Sigmoid colon (tissue), 6 donors: ENCODE measurements at regions not wholly inside any gene's neighbourhood (a gene's known extent, or its start where the extent isn't known, plus 50 kb on each side); places are given as distances from the start of the nearest gene placed in this dataset.

ENCODE experiments used
- DNase-seq: peaks from one replicate; pipeline ENCODE4 v3.0.0-alpha.2; 2019
- H3K27ac ChIP-seq, 4 donors: fragments of 200-600 bp; sonication (generic); one replicate each; pipeline ENCODE4 v1.5.1; 2016 to 2019; ENCODE audit warnings: mild to moderate bottlenecking in 1 of 4
- H3K27me3 ChIP-seq, 3 donors: fragments of 200-600 bp; sonication (generic); one replicate each; pipeline ENCODE4 v1.5.1; 2019; ENCODE audit warnings: mild to moderate bottlenecking in 1 of 3
- H3K36me3 ChIP-seq, 4 donors: fragments of 200-600 bp; sonication (generic); one replicate each; pipeline ENCODE4 v1.5.1; 2016 to 2019
- H3K4me1 ChIP-seq, 4 donors: fragments of 200-600 bp; sonication (generic); one replicate each; pipeline ENCODE4 v1.5.1; 2017 to 2019
- H3K4me3 ChIP-seq, 4 donors: fragments of 200-600 bp; sonication (generic); one replicate each; pipeline ENCODE4 v1.5.1; 2017 to 2019; ENCODE audit warnings: mild to moderate bottlenecking in 2 of 4, moderate library complexity in 1 of 4
- H3K9me3 ChIP-seq, 4 donors: fragments of 200-600 bp in 3 of 4; sonication (generic) in 3 of 4; one replicate each; pipeline versions ENCODE4 v1.5.1 to v1.6.1; 2013 to 2019
- EP300 ChIP-seq, 4 donors: sonication (generic); formaldehyde crosslinking; IDR thresholded peaks; one replicate each; pipeline ENCODE4 v1.6.1; 2017; ENCODE audit warnings: antibody characterized with exemption in 4 of 4
- POLR2A ChIP-seq, 2 donors: fragments of 450-650 bp; IDR thresholded peaks; one replicate each; pipeline ENCODE4 v1.6.1; 2016; ENCODE audit warnings: antibody characterized with exemption in 2 of 2, mild to moderate bottlenecking in 2 of 2, moderate library complexity in 2 of 2
- POLR2AphosphoS5 ChIP-seq, 4 donors: sonication (generic); formaldehyde crosslinking; IDR thresholded peaks; one replicate each; pipeline ENCODE4 v1.6.1; 2017; ENCODE audit warnings: antibody characterized with exemption in 4 of 4
- WGBS, 2 donors: extraction: QIAGEN DNeasy Blood & Tissue Kit; methylation state at CpG; one replicate each; pipeline ENCODE4 v1.1.7; 2013; 5-methylcytosine and 5-hydroxymethylcytosine counted together
- intact Hi-C: fragments of 100-400 bp; cut with DNase I; formaldehyde crosslinking; loops from one replicate; pipeline ENCODE4 v1.15.1; 2023
- TF ChIP-seq, protein P1 (sequence below), 4 experiments: fragments of 450-650 bp in 3 of 4; fragments of 200-600 bp in 1 of 4; IDR thresholded peaks; one replicate each; pipeline ENCODE4 v1.5.1; 2016 to 2019; ENCODE audit warnings: antibody characterized with exemption in 4 of 4, mild to moderate bottlenecking in 3 of 4, moderate library complexity in 2 of 4
- donor health status: healthy with polysubstance abuse.
- donor health status: healthy.

DNA sequence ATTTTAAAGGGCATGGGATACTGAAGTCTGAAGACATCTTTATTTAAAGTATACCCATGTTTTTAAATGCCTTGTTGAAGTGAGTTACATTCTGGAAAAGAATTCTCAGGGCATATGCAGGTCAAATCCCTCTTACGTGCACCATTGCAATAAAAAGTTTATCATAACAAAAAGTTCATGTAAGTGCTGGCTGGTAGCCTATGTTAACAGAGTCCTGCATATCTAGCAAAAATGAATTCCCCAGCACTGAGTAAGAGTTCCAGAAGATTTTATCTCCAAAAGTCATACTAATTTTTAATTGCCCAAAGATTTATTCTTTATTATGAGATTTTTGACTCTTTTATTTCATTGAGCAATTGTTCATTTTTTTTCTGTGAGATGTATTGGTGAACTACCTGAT lies 104.7 kb upstream of the ROBO1 start:
- TF ChIP-seq EP300 (IDR thresholded peaks at IDR 0.05) (no peak), POLR2A (IDR thresholded peaks at IDR 0.05) (no peak), POLR2AphosphoS5 (IDR thresholded peaks at IDR 0.05) (no peak)
- TF ChIP-seq, protein P1, sequence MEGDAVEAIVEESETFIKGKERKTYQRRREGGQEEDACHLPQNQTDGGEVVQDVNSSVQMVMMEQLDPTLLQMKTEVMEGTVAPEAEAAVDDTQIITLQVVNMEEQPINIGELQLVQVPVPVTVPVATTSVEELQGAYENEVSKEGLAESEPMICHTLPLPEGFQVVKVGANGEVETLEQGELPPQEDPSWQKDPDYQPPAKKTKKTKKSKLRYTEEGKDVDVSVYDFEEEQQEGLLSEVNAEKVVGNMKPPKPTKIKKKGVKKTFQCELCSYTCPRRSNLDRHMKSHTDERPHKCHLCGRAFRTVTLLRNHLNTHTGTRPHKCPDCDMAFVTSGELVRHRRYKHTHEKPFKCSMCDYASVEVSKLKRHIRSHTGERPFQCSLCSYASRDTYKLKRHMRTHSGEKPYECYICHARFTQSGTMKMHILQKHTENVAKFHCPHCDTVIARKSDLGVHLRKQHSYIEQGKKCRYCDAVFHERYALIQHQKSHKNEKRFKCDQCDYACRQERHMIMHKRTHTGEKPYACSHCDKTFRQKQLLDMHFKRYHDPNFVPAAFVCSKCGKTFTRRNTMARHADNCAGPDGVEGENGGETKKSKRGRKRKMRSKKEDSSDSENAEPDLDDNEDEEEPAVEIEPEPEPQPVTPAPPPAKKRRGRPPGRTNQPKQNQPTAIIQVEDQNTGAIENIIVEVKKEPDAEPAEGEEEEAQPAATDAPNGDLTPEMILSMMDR (IDR thresholded peaks at IDR 0.05), result no peak
- intact Hi-C loops, result no loop called here
- WGBS, 2 donors, result 14 to 39% methylated on average over 1 of the region's 1 CpG
- Histone ChIP-seq H3K27me3 (no peaks in the 10 kb centered on the region), H3K4me3 (no peak overlapping the region), H3K4me1 (peaks cover 0 to 15% (median 6%) of the 10 kb centered on the region in 4 donors), H3K9me3 (no peaks in the 10 kb centered on the region), H3K36me3 (no peaks in the 10 kb centered on the region), H3K27ac (no peak overlapping the region)
- no peak for DNase-seq

DNA sequence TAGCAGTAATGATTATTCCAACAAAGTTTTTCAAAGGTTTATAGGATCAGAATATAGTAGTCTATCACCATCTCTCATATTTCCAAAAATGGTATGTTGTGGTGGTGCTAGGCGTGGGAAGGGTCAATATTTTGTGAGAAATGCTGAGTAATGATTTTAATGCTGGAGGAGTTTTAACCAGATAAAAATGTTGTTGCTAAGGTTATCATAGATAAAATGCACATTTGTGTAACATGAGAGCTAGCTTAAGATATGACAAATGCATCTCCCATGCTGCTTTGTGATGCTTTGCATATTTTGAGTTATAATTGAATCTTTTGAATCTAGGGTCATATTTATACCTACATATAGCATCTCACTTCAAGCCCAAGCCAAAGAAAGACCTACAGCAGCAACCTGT lies 103.9 kb upstream of the ROBO1 start:
- TF ChIP-seq POLR2A (IDR thresholded peaks at IDR 0.05) (no peak), EP300 (IDR thresholded peaks at IDR 0.05) (no peak), POLR2AphosphoS5 (IDR thresholded peaks at IDR 0.05) (no peak)
- TF ChIP-seq, protein P1 (IDR thresholded peaks at IDR 0.05), result no peak
- Histone ChIP-seq H3K27me3 (no peaks in the 10 kb centered on the region), H3K4me1 (peaks cover 0 to 15% (median 6%) of the 10 kb centered on the region in 4 donors), H3K36me3 (no peaks in the 10 kb centered on the region), H3K9me3 (no peaks in the 10 kb centered on the region), H3K27ac (no peak overlapping the region), H3K4me3 (no peak overlapping the region)
- no peak for DNase-seq
- WGBS, 2 donors, result 68 to 75% methylated on average over 1 of the region's 1 CpG
- intact Hi-C loops, result no loop called here

DNA sequence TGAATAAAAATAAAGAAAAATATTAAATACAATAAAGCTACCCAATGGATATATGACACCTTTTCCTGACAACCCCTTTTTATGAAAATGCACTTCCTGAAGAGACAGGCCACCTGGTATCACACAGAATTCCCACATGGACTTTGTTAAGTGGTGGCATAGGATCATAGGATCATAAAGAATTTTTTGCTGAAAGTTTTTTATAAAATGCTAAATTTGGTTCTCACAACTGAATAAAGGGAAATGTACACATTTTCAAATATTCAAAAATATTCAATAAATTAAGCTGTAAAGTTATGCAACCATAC lies 102.5 kb upstream of the ROBO1 start:
- no peak for DNase-seq
- no peak overlapping the region for H3K4me3 ChIP-seq
- no peaks in the 10 kb centered on the region for H3K9me3 ChIP-seq
- intact Hi-C loops, result no loop called here
- H3K27me3 ChIP-seq, result no peaks in the 10 kb centered on the region
- H3K36me3 ChIP-seq, result no peaks in the 10 kb centered on the region
- H3K27ac ChIP-seq, result no peak overlapping the region
- H3K4me1 ChIP-seq, result peaks cover 0 to 15% (median 6%) of the 10 kb centered on the region in 4 donors
- TF ChIP-seq POLR2A (IDR thresholded peaks at IDR 0.05) (no peak), EP300 (IDR thresholded peaks at IDR 0.05) (no peak), POLR2AphosphoS5 (IDR thresholded peaks at IDR 0.05) (no peak)
- TF ChIP-seq, protein P1 (IDR thresholded peaks at IDR 0.05), result no peak

DNA sequence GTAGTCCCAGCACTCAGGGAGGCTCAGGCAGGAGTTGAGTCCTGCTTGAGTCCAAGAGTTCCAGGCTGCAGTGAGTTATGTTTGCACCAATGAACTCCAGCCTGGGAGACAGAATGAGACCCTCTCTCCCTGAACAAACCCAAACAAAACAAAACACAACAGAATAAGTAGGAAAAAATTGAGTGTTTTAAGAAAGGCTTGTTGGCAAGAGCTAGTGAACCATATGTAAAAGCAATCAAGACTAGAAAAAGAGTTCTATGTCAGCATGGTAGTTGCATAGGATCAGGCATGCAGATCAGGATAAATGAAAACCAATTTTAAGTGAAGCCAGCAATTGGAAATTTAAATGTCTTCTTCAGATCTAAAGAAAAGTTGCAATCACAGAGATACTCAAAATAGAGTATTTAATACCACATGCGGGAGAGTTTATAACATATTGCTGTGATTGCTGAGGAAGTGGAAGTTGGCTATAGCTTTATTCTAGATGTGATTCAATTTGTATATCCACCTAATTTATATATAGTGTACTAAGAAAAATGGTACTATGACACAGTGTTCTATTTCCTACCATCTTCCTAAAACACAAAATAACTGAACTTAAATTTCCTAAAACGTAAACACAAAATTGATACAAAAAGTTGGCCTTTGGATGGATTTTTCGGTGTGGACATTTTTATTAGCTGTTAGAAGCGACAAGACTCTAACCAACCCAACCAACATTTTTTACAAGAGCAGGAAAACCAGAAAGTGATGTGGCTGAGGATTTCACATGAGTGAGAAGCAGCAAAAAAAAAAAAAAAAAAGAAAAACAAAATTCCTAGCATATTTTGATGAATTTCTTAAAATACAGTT lies 101.9 kb upstream of the ROBO1 start:
- peaks cover 0 to 15% (median 6%) of the 10 kb centered on the region in 4 donors for H3K4me1 ChIP-seq
- no peaks in the 10 kb centered on the region for H3K9me3 ChIP-seq
- TF ChIP-seq, protein P1 (IDR thresholded peaks at IDR 0.05), result no peak
- TF ChIP-seq EP300 (IDR thresholded peaks at IDR 0.05) (no peak), POLR2AphosphoS5 (IDR thresholded peaks at IDR 0.05) (no peak), POLR2A (IDR thresholded peaks at IDR 0.05) (no peak)
- DNase-seq, result no peak
- 83 to 89% methylated on average over 4 of the region's 4 CpGs for WGBS, 2 donors
- H3K36me3 ChIP-seq, result no peaks in the 10 kb centered on the region
- no peaks in the 10 kb centered on the region for H3K27me3 ChIP-seq
- no peak overlapping the region for H3K4me3 ChIP-seq
- H3K27ac ChIP-seq, result no peak overlapping the region
- intact Hi-C loops, result no loop called here

DNA sequence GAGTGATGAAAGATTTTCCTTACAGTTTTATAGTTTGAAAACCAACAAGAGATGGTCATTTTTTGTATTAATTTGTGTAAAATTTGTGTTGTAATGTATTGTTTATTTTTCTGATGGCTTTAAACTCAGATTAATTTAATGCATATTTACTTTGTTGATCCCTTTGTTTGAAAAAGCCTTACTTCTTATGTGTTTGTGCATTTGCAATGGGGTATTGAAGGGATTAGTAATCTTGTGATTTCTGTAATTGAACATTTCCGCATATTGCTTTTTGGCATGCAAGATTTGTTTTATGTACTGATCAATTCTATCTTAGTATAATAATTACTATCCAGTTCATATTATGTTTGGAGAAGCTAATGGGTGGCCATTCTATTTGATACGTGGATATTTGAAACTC lies 98.4 kb upstream of the ROBO1 start:
- Histone ChIP-seq H3K27ac (no peak overlapping the region), H3K9me3 (no peaks in the 10 kb centered on the region), H3K4me1 (peaks cover 0 to under 1% (median 0%) of the 10 kb centered on the region in 4 donors), H3K36me3 (no peaks in the 10 kb centered on the region), H3K4me3 (no peak overlapping the region), H3K27me3 (no peaks in the 10 kb centered on the region)
- intact Hi-C loops, result no loop called here
- DNase-seq, result no peak
- TF ChIP-seq POLR2A (IDR thresholded peaks at IDR 0.05) (no peak), EP300 (IDR thresholded peaks at IDR 0.05) (no peak), POLR2AphosphoS5 (IDR thresholded peaks at IDR 0.05) (no peak)
- TF ChIP-seq, protein P1 (IDR thresholded peaks at IDR 0.05), result no peak
- 79 to 89% methylated on average over 2 of the region's 2 CpGs for WGBS, 2 donors
